ENCODE measurements at regions not wholly inside any gene's neighbourhood (a gene's known extent, or its start where the extent isn't known, plus 50 kb on each side); places are given as distances from the start of the nearest gene placed in this dataset.
"Not testable (repeated sequence)": the region's sequence is repeated elsewhere in the genome, so short reads cannot be mapped to it uniquely, and the experiment has no call there.

DNA sequence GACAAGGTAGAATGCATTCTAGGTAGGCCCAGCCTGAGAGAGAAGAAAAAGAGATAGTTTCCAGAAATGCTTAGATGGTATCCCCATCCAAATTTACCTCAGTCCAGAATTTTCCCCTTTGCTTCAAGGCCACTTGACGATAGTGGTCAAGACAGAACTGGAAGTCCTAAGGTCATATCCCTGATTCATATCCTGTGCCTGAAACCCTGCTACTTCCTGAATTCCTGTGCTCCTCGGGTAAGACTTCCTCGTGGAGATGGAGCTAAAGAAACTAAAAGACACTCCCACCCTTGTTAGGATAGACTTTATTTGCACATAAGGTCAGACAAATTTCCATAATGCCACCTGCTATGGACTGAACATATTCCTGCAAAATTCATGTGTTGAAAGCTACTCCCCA, 175.9 kb downstream of the EVX1 start:
- peak; percentile 38 to 60 (median 51) for DNase-seq

GRCh38 chr7:27419581-27420177, 177.1 kb downstream of the EVX1 start:
- DNase-seq: no peak

DNA sequence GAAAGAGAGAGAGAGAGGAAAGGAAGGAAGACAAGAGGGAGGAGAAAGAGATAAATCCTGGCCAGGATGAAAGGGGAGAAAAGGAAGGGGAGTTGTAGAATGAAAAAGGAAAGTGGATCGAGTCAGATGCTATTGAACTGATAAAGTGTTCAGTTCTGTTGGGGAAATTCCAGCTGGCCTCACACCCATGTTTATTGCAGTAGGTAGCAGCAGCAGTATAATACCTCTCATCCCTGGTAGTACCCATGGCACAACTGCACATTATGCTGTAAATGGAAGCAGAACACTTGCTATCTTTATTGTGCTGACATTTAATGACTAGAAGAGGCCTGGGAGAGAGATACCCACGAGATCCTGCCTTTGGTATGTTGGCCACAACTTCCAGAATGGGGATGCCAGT, 178.1 kb downstream of the EVX1 start:
- no peak for DNase-seq

DNA sequence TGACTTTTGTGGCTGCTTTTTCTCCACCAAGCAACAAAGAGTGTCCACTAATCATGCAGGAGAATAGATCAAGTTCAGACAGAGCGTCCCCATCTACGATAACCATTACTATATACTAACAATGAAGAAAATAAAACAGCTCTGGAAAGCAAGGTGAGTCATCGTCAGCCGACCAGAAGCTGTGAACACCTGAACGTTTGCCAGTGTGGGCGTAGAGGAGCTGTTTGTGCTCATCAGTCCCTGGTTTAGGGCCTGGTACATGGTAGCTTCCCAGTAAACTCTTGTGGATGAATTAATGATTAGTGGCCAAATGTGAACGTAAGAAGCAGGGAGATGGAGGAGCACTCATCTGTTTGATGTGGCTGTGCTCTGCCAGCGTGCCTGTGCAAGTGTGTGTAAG, 180.7 kb downstream of the EVX1 start:
- DNase-seq: no peak

DNA sequence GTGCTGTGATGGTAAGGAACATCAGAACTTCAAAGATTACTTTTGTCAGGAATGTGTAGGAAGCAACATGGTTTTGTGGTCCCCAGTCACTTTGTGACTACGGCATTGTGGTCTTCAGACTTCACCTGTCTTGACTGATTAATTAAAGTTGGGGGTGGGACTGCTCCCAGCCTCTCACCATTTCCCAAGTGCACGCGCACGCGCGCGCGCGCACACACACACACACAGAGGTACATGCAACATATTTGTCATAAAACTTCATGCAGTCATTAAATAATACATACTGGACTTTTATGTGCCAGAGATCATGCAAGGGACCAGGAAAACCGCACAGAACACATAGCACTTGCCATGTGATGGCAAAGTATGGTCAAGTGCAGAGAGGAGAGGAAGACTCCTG, 181.2 kb downstream of the EVX1 start:
- DNase-seq: no peak

- no peak for DNase-seq
Observed at GRCh38 chr7:27424231-27424630, 181.6 kb downstream of the EVX1 start.

DNA sequence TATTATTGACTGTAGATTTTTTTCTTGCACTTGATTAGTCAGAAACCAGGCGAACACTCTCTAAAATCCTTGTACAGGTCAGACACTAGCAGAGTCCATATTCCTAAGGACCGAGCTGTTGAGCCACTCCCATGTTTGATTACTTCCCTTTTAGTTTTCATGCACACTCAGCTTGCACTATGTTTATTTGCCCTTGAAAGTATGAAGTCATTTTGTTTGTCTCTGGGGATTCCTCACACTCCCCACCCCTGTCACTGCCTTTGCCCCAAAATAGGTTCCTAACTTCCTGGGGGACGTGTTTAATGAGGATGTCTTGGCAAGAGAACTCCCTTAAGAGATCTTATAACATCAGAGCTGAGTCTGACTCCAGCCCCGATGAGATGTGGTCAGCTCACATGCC, 182.1 kb downstream of the EVX1 start:
- DNase-seq: peak; percentile 48 to 68 (median 57)

DNA sequence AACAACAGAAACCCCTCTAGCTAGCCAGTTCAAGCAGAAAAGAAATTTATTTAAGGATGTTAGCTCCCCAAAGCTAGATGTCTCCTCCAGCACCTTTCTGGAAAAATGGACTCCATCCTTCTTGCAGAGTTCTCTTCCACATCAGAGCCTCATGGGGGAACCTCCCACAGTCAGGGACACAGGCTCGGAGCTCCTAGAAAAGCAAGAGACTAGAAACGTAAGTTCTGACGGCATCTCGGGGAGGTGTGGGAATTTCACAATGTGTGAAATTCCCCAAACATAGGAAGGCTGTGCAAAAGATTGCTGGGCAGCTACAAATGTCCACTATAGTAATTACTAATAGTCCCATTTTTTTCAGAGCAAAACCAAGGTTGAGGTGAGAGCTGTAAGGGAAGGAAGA, 184.8 kb downstream of the EVX1 start:
- no peak for DNase-seq

GRCh38 chr7:27430105-27430504, 187.5 kb downstream of the EVX1 start:
- peak; percentile 18 to 60 (median 59) for DNase-seq

- DNase-seq: no peak
Observed at GRCh38 chr7:27431465-27431864, 188.9 kb downstream of the EVX1 start.

DNA sequence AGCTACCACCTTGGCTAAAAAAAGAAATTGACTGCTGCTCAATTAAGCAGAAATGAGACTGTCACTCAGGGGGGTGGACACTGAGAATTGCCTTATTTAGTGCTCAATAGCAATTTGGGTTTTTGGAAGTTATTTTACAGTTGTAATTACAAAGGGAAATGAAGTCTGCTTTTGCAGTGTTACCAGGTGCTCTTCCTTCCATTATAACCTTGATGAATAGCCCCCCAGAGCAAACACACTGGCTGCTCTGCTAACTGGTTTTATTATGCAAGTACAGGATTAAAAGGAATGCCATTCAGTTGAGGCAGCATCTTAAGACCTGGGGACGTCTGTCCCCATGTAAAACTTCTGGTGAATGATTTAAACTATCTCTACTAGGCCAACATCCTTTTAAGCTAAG, 191.0 kb downstream of the EVX1 start:
- DNase-seq: no peak

DNA sequence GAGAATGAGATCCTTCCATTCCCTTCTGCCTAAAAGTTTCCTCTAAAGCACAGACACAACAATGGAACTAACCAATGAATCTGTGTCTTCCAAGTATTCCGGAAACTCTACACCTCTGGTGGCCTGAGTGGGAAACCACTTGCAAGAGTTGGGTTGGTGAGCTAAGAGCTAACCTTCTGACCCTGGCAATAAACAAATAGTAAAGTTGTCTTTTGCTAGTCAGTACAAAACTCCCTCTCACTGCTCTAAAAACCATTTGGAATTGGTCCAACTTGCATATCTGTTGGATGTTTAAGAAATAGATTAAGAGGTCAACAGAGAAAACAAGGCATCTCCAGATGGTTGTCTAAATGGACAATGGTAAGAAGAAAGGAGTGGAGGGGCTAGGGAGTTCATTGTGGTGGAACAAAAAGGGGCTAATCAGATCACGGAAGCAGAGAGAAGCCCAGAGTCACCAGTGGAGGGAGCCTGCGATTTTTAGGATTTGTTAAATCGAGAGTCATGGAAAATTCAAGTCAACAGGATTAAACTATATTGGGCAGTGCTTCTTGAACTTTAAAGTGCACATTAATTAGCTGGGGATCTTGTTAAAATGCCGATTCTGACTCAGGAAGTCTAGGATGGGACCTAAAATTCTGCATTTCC, 192.3 kb downstream of the EVX1 start:
- DNase-seq: no peak

DNA sequence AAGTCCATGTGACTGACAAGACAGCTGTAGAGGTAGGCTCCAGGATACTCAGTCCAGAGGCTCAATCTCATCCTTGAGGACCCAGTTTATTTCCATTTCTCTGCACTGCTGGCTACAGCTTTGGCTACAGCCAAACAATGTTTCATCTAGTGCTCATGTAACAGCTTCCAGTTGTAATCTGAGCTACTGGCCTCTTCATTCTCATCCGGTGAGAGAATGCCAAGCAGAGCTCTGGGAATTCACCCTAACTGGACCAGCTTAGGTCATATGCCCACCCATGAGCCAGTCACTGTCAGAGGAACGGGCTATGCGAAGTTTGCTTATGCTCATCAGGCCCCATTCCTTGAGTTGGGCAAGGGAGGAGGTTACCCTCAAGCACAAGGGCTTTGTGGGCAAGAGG, 192.9 kb downstream of the EVX1 start:
- no peak for DNase-seq

DNA sequence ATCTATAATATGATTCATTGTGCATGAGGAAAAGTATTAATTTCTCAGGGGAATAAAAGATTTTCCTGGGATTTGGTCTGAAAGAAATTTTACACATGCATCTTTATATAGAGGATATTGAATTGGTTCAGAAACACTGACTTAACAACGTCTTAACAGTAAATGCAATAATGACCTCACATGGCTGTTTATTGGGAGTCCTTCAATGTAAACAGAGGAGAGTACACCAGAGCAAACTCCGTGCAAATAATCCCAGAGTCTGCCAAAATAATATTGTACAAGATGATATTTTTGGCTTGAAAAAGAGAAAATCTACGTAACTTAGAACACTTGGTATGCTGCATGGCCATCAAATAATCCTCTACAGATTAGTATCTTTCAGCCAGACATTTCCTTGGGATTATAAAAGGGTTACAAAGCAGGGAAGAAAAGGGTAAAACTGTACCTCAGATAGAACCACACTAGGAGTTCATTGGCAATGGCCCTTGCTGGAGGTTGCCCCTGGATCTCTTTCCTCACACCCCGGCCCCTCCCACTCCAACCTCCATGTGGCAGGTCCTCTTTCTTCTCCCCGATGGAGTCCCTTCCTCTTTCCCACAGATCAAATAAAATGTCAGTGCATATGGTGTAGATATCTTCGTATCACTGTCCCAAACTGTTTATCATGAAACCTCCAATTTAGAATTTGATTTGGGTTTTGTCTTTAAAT, 196.4 kb downstream of the EVX1 start:
- DNase-seq: peak in 1 of 3 donors; percentile 24

DNA sequence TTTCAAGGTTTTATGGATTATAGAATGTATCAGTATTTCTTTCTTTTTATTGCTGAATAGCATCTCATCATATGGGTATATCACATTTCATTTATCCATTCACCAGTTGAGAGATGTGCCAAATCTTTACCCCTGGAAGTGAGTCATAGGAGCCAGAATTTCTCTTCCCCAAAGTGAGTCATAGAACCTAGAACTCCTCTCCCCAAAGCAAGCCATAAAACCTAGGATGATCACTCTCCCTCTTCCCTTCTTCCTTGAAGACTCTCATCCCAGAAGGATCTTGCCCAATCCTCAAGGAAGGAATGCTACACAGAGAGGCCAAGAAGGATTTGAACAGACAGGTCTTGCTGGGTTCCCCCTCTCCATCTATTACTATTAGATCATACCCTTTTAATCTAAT, 199.9 kb downstream of the EVX1 start:
- peak; percentile 11 to 50 (median 33) for DNase-seq

DNA sequence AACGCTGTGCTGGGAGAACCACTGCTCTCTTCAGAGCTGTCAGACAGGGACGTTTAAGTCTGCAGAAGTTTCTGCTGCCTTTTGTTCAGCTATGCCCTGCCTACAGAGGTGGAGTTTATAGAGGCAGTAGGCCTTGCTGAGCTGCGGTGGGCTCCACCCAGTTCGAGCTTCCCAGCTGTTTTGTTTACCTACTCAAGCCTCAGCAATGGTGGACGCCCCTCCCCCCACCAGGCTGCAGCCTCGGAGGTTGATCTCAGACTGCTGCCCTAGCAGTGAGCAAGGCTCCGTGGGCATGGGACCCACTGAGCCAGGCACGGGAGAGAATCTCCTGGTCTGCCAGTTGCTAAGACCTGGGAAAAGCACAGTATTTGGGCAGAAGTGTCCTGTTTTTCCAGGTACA, 206.4 kb downstream of the EVX1 start:
- DNase-seq: not testable (repeated sequence)

GRCh38 chr7:27453702-27454405, 208.8 kb downstream of the HIBADH start:
- no peak for DNase-seq

DNA sequence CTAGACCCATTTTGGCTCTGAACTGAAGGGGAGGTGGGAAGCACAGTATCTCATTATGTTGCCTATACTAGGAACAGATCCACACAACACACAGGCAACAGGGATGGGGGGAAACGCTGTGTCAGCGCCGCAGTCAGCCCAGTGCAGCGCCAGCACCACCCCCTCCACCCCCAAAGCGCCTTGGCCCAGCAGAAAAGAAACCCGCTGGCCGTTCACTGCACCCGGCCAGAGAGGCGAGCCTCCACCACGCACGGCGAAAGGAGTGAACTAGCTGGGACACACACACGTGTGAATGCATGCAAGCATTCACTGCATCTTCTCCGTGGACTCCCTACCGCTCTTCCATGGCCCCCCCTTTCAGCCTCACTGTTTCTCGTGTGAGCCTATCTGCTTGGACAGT, 205.6 kb downstream of the HIBADH start:
- DNase-seq: not testable (repeated sequence)

DNA sequence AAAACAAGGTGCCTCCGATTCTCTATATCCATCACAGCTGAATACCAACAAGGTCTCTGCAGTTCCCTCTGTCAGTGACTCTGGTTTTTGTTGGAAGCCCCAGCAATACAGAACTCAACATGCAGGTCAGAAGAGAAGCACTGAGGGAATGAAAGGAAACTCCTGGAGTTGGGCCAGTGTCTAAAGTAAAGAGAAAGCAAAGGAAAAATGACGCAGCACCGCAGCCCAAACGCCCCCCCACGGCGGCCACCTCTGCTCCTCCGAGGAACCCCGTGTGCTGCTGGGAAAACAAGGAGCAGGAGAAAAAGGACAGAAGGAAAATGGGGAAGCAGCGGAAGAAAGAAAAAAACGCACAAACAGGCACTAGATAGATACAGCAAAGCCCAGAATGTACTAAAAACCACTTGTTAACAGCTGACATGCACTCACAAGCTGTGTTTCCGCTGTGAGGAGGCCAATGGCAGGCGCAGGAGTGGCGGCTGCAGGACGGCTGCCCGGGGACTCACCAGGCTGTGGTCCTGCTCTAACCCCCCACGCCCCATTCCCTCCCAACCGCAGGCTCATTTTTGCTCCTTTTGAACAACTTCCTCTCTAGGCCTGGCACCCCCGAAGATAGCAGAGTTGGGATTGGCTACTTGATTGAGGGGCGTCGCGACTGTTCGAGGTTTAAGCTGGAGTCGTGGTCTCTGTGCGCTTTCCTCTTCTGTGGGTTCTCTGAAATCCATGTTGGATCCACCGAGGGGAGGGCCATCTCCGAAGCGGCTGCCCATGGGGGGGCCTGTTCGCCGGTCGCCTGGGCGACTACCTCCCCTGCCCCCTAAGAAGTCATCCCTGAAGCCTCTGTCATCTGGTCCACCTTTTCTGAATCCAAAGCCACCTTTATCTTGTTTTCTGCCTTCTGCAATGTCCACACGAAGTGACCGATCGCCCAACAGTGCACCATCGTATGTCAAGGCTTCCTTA, 204.8 kb downstream of the HIBADH start:
- DNase-seq: not testable (repeated sequence)

DNA sequence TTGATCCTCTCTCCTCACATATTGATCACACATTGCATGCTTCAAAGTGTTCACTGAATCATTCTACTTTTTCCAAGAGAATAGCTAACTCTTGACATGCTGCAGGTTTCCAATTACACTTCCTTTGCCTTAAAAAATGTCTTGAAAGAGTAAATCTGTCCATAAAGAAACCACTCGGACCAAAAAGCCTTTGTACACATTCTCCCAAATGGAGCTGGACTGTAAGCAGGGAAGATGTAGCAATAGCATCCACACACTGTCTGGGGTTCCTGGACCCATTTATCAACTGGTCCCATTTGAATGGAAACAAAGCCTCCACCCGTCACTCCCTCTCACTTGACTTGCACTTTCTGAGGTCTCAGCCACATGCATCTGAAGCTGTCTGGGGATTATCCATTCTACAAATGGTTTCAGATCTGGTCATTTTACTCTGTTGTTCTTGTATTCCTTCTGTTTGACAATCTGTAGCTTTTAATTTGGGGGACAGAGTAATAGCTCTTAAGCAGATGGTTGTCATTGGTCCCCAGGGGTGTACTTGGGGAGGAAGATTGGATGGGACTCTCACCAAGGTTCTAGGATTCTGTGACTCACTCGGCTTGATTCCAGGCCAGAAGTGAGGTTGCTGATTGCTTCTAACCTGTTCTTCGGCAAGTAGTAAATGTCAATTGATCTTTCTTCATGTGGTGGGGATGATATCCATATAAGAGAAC, 203.5 kb downstream of the HIBADH start:
- no peak for DNase-seq

GRCh38 chr7:27459731-27460053, 203.0 kb downstream of the HIBADH start:
- DNase-seq: no peak
